ENCODE measurements at regions not wholly inside any gene's neighbourhood (a gene's known extent, or its start where the extent isn't known, plus 50 kb on each side); places are given as distances from the start of the nearest gene placed in this dataset.
"Not testable (repeated sequence)": the region's sequence is repeated elsewhere in the genome, so short reads cannot be mapped to it uniquely, and the experiment has no call there.

DNA sequence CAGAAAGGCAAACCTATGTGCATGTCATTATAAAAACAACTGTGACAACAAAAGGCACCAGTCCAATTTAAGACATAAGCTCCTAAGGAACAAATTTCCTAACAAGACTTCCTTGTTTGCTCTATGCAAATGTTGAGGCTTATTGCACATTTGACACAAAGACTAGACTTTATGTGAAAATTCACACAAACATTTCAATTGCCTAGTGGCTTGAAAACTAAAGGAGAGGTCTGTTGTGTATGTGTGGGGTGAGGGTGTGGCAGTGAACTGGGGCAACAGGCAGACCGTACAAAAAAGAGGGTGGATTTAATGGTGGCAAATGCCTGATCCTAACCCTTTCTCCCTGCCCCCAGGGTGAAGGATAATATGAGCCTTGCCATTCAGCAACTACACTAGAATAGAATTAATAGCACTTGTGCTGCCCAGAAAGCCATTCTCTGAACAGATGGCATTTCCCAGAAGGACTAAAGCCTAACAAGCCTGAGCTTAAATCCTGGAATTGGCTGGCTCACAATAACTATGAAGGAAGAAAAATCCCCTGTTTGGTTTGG is 73.9 kb downstream of the GLUL start:
- H4K5ac ChIP-seq (ENCODE audit: insufficient read length, low read depth, low read length): no peak overlapping the region
- no peak overlapping the region for H3K18ac ChIP-seq (ENCODE audit: insufficient read length, low read depth, low read length)
- no peaks in the 10 kb centered on the region for H3K79me2 ChIP-seq (ENCODE audit: insufficient read depth, low read length)
- peaks cover 15 to 18% of the 10 kb centered on the region in 2 experiments for H3K4me1 Mint-ChIP-seq
- no peak overlapping the region for H2BK15ac ChIP-seq (ENCODE audit: low read depth, low read length)
- H3K36me3 Mint-ChIP-seq (ENCODE audit: insufficient read depth in 1 of 3, low read depth in 3 of 3): no peaks in the 10 kb centered on the region
- H3K4me1 ChIP-seq (ENCODE audit: insufficient read depth, low read length): no peaks in the 10 kb centered on the region
- H3K27me3 Mint-ChIP-seq (ENCODE audit: low read depth): no peaks in the 10 kb centered on the region; the same call in 1 of the 2 replicates
- H2AFZ ChIP-seq (ENCODE audit: low read length): no peak overlapping the region
- no peaks in the 10 kb centered on the region for H3K27me3 ChIP-seq (ENCODE audit: insufficient read depth, low read length)
- no peak overlapping the region for H3K4ac ChIP-seq (ENCODE audit: low read depth, low read length)
- H2BK5ac ChIP-seq (ENCODE audit: insufficient read length, low read length): no peak overlapping the region
- H3K4me3 Mint-ChIP-seq: no peak overlapping the region
- H3K79me1 ChIP-seq (ENCODE audit: insufficient read depth, low read depth, low read length, poor library complexity, severe bottlenecking): no peaks in the 10 kb centered on the region
- no peak overlapping the region for H3K14ac ChIP-seq (ENCODE audit: insufficient read depth, low read length)
- no peak overlapping the region for H2BK120ac ChIP-seq (ENCODE audit: low read depth, low read length, poor library complexity, severe bottlenecking)
- no peak overlapping the region for H3K27ac Mint-ChIP-seq
- H2BK12ac ChIP-seq (ENCODE audit: insufficient read length, low read depth, low read length): no peak overlapping the region
- no peak overlapping the region for H4K8ac ChIP-seq (replicated peaks; ENCODE audit: insufficient read length, low read depth, low read length)
- no peaks in the 10 kb centered on the region; a peak in 2 of 5 replicates for H3K9me3 Mint-ChIP-seq
- no peak for DNase-seq
- no peaks in the 10 kb centered on the region for H4K20me1 ChIP-seq (ENCODE audit: control insufficient read depth, insufficient read depth, insufficient read length)
- no peak overlapping the region for H3K9ac ChIP-seq (ENCODE audit: extremely low read depth, insufficient read length, low read length)
- no peak overlapping the region for H2BK20ac ChIP-seq (ENCODE audit: low read depth, low read length, poor library complexity, severe bottlenecking)
- H3K23ac ChIP-seq (ENCODE audit: insufficient read length, low read depth, low read length): no peak overlapping the region
- no peaks in the 10 kb centered on the region for H3K9me3 ChIP-seq (ENCODE audit: control insufficient read depth, low read depth, low read length)
- no peak overlapping the region for H3K4me2 ChIP-seq (ENCODE audit: insufficient read depth, insufficient read length, low read length)
- no peak for TF ChIP-seq CTCF (conservative IDR thresholded peaks at IDR 0.05)
- no peaks in the 10 kb centered on the region for H3K23me2 ChIP-seq (ENCODE audit: insufficient read length, low read depth, low read length, poor library complexity, severe bottlenecking)
- no peak overlapping the region for H2AK5ac ChIP-seq (ENCODE audit: insufficient read length, low read length)
- WGBS (ENCODE audit: extremely low coverage, insufficient read length, low lambda C conversion rate): no CpG with 5 or more reads among the region's 1 CpG
- no peak overlapping the region for H3T11ph ChIP-seq (ENCODE audit: low read length)
- no peak overlapping the region for H4K91ac ChIP-seq (ENCODE audit: insufficient read length, low read depth, low read length)
- H3K56ac ChIP-seq (ENCODE audit: insufficient read length, low read depth, low read length): no peak overlapping the region
- H3K27ac ChIP-seq (ENCODE audit: insufficient read length, low read depth, low read length): no peak overlapping the region

DNA sequence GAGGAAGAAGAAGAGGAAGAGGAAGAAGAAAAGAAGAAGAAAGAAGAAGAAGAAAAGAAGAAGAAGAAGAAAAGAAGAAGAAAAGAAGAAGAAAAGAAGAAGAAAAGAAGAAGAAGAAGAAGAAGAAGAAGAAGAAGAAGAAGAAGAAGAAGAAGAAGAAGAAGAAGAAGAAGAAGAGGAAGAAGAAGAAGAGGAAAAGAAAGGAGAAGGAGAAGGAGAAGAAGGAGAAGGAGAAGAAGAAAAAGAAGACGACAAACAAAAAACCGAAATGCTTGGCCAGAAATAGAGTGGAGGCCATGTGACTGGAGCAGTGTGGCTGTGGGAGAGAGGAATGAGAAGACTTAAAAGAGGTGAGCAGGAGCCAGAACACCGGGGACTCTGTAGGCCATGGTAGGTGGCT is 75.1 kb downstream of the GLUL start:
- not testable (repeated sequence) for H3K79me1 ChIP-seq (ENCODE audit: insufficient read depth, low read depth, low read length, poor library complexity, severe bottlenecking); H3K27me3 ChIP-seq (ENCODE audit: insufficient read depth, low read length); H3K18ac ChIP-seq (ENCODE audit: insufficient read length, low read depth, low read length); H4K5ac ChIP-seq (ENCODE audit: insufficient read length, low read depth, low read length); H3K23ac ChIP-seq (ENCODE audit: insufficient read length, low read depth, low read length); H4K20me1 ChIP-seq (ENCODE audit: control insufficient read depth, insufficient read depth, insufficient read length); H2BK20ac ChIP-seq (ENCODE audit: low read depth, low read length, poor library complexity, severe bottlenecking); H4K8ac ChIP-seq (replicated peaks; ENCODE audit: insufficient read length, low read depth, low read length); H3K4me3 Mint-ChIP-seq; H2BK12ac ChIP-seq (ENCODE audit: insufficient read length, low read depth, low read length); H3K9ac ChIP-seq (ENCODE audit: extremely low read depth, insufficient read length, low read length); H3T11ph ChIP-seq (ENCODE audit: low read length); H3K4ac ChIP-seq (ENCODE audit: low read depth, low read length); H2BK5ac ChIP-seq (ENCODE audit: insufficient read length, low read length); H3K9me3 Mint-ChIP-seq; DNase-seq; H3K27me3 Mint-ChIP-seq (ENCODE audit: low read depth); H2AK5ac ChIP-seq (ENCODE audit: insufficient read length, low read length); H2BK15ac ChIP-seq (ENCODE audit: low read depth, low read length); H3K9me3 ChIP-seq (ENCODE audit: control insufficient read depth, low read depth, low read length); H3K36me3 Mint-ChIP-seq (ENCODE audit: insufficient read depth in 1 of 3, low read depth in 3 of 3); H2AFZ ChIP-seq (ENCODE audit: low read length); H3K56ac ChIP-seq (ENCODE audit: insufficient read length, low read depth, low read length); H3K27ac Mint-ChIP-seq; H3K4me1 ChIP-seq (ENCODE audit: insufficient read depth, low read length); H2BK120ac ChIP-seq (ENCODE audit: low read depth, low read length, poor library complexity, severe bottlenecking); H3K14ac ChIP-seq (ENCODE audit: insufficient read depth, low read length); H3K27ac ChIP-seq (ENCODE audit: insufficient read length, low read depth, low read length); H3K79me2 ChIP-seq (ENCODE audit: insufficient read depth, low read length); H4K91ac ChIP-seq (ENCODE audit: insufficient read length, low read depth, low read length); H3K23me2 ChIP-seq (ENCODE audit: insufficient read length, low read depth, low read length, poor library complexity, severe bottlenecking); H3K4me2 ChIP-seq (ENCODE audit: insufficient read depth, insufficient read length, low read length)
- peaks cover 15 to 18% of the 10 kb centered on the region in 2 experiments for H3K4me1 Mint-ChIP-seq
- no CpG with 5 or more reads among the region's 3 CpGs for WGBS (ENCODE audit: extremely low coverage, insufficient read length, low lambda C conversion rate)

All from H9 (cell line).